Endothelial cell of umbilical vein (primary cell): ENCODE measurements at regions not wholly inside any gene's neighbourhood (a gene's known extent, or its start where the extent isn't known, plus 50 kb on each side); places are given as distances from the start of the nearest gene placed in this dataset.

Experiments used
- CTCF ChIP-seq, 2 donors: IDR thresholded peaks; 1 replicate in 1 of 2; 2 replicates in 1 of 2; pipeline ENCODE4 v1.5.1; 2011; ENCODE audit warnings: low read length in 2 of 2, mild to moderate bottlenecking in 2 of 2, moderate library complexity in 2 of 2, control low read depth in 1 of 2, inconsistent platforms in 1 of 2, low read depth in 1 of 2; ENCODE audit not compliant: insufficient read depth in 1 of 2; ENCODE audit errors: extremely low read depth in 1 of 2
- JUN ChIP-seq: IDR thresholded peaks from 2 replicates; pipeline ENCODE4 v1.6.1; 2011; ENCODE audit warnings: borderline replicate concordance, low read depth; ENCODE audit not compliant: insufficient read length, insufficient read depth
- MAX ChIP-seq: IDR thresholded peaks from 2 replicates; pipeline ENCODE4 v1.6.1; 2011; ENCODE audit not compliant: insufficient read depth, insufficient read length
- POLR2A ChIP-seq: IDR thresholded peaks from 2 replicates; pipeline ENCODE4 v1.6.1; 2012; ENCODE audit warnings: low read depth, mild to moderate bottlenecking, control low read depth, low read length

GRCh38 chr12:19808371-19808770 is 369.1 kb downstream of the AEBP2 start:
- TF ChIP-seq CTCF (IDR thresholded peaks at IDR 0.05; ENCODE audit: extremely low read depth in 1 of 2, insufficient read depth in 1 of 2, low read depth in 1 of 2, low read length in 2 of 2) (no peak), JUN (no peak), POLR2A (no peak), MAX (no peak)
